ENCODE measurements at regions not wholly inside any gene's neighbourhood (a gene's known extent, or its start where the extent isn't known, plus 50 kb on each side); places are given as distances from the start of the nearest gene placed in this dataset.

- Histone ChIP-seq H3K9ac (ENCODE audit: low read depth in 1 of 2, low read length in 2 of 2) (no peak overlapping the region), H3K9me3 (ENCODE audit: control insufficient read depth in 2 of 2, low read length in 2 of 2) (no peaks in the 10 kb centered on the region), H3K4me3 (ENCODE audit: low read length in 2 of 2) (no peak overlapping the region), H3K27ac (ENCODE audit: low read depth in 2 of 2, low read length in 2 of 2) (no peak overlapping the region), H3K4me1 (ENCODE audit: control insufficient read depth in 2 of 2, insufficient read depth in 2 of 2, low read length in 2 of 2) (no peaks in the 10 kb centered on the region), H3K27me3 (ENCODE audit: control insufficient read depth in 2 of 2, insufficient read depth in 2 of 2, low read length in 2 of 2) (peaks cover 0 to 2% of the 10 kb centered on the region in 2 donors), H3K36me3 (ENCODE audit: control insufficient read depth in 2 of 2, insufficient read depth in 2 of 2, low read length in 2 of 2) (no peaks in the 10 kb centered on the region)
These were observed 137.0 kb upstream of the AJAP1 start for GRCh38 chr1:4517186-4517954.

GRCh38 chr1:4518621-4519020 is 135.8 kb upstream of the AJAP1 start:
- Histone ChIP-seq H3K4me3 (ENCODE audit: low read length in 2 of 2) (no peak overlapping the region), H3K27ac (ENCODE audit: low read depth in 2 of 2, low read length in 2 of 2) (no peak overlapping the region), H3K36me3 (ENCODE audit: control insufficient read depth in 2 of 2, insufficient read depth in 2 of 2, low read length in 2 of 2) (no peaks in the 10 kb centered on the region), H3K9ac (ENCODE audit: low read depth in 1 of 2, low read length in 2 of 2) (no peak overlapping the region), H3K4me1 (ENCODE audit: control insufficient read depth in 2 of 2, insufficient read depth in 2 of 2, low read length in 2 of 2) (no peaks in the 10 kb centered on the region), H3K27me3 (ENCODE audit: control insufficient read depth in 2 of 2, insufficient read depth in 2 of 2, low read length in 2 of 2) (peaks cover 0 to 2% of the 10 kb centered on the region in 2 donors), H3K9me3 (ENCODE audit: control insufficient read depth in 2 of 2, low read length in 2 of 2) (no peaks in the 10 kb centered on the region)

GRCh38 chr1:4519954-4520353 is 134.5 kb upstream of the AJAP1 start:
- no peak overlapping the region for H3K27ac ChIP-seq (ENCODE audit: low read depth in 2 of 2, low read length in 2 of 2)
- H3K36me3 ChIP-seq (ENCODE audit: control insufficient read depth in 2 of 2, insufficient read depth in 2 of 2, low read length in 2 of 2), result no peaks in the 10 kb centered on the region
- H3K4me1 ChIP-seq (ENCODE audit: control insufficient read depth in 2 of 2, insufficient read depth in 2 of 2, low read length in 2 of 2), result no peaks in the 10 kb centered on the region
- no peaks in the 10 kb centered on the region for H3K9me3 ChIP-seq (ENCODE audit: control insufficient read depth in 2 of 2, low read length in 2 of 2)
- H3K4me3 ChIP-seq (ENCODE audit: low read length in 2 of 2), result no peak overlapping the region
- H3K27me3 ChIP-seq (ENCODE audit: control insufficient read depth in 2 of 2, insufficient read depth in 2 of 2, low read length in 2 of 2), result no peaks in the 10 kb centered on the region
- H3K9ac ChIP-seq (ENCODE audit: low read depth in 1 of 2, low read length in 2 of 2), result no peak overlapping the region

GRCh38 chr1:4523551-4523950 is 130.9 kb upstream of the AJAP1 start:
- H3K4me1 ChIP-seq (ENCODE audit: control insufficient read depth in 2 of 2, insufficient read depth in 2 of 2, low read length in 2 of 2), result no peaks in the 10 kb centered on the region
- no peak overlapping the region for H3K27ac ChIP-seq (ENCODE audit: low read depth in 2 of 2, low read length in 2 of 2)
- no peaks in the 10 kb centered on the region for H3K36me3 ChIP-seq (ENCODE audit: control insufficient read depth in 2 of 2, insufficient read depth in 2 of 2, low read length in 2 of 2)
- H3K9me3 ChIP-seq (ENCODE audit: control insufficient read depth in 2 of 2, low read length in 2 of 2), result no peaks in the 10 kb centered on the region
- H3K27me3 ChIP-seq (ENCODE audit: control insufficient read depth in 2 of 2, insufficient read depth in 2 of 2, low read length in 2 of 2), result no peaks in the 10 kb centered on the region
- no peak overlapping the region for H3K4me3 ChIP-seq (ENCODE audit: low read length in 2 of 2)
- no peak overlapping the region for H3K9ac ChIP-seq (ENCODE audit: low read depth in 1 of 2, low read length in 2 of 2)

GRCh38 chr1:4526747-4527146 is 127.7 kb upstream of the AJAP1 start:
- no peaks in the 10 kb centered on the region for H3K4me1 ChIP-seq (ENCODE audit: control insufficient read depth in 2 of 2, insufficient read depth in 2 of 2, low read length in 2 of 2)
- H3K9me3 ChIP-seq (ENCODE audit: control insufficient read depth in 2 of 2, low read length in 2 of 2), result no peaks in the 10 kb centered on the region
- H3K4me3 ChIP-seq (ENCODE audit: low read length in 2 of 2), result no peak overlapping the region
- no peaks in the 10 kb centered on the region for H3K36me3 ChIP-seq (ENCODE audit: control insufficient read depth in 2 of 2, insufficient read depth in 2 of 2, low read length in 2 of 2)
- H3K27me3 ChIP-seq (ENCODE audit: control insufficient read depth in 2 of 2, insufficient read depth in 2 of 2, low read length in 2 of 2), result no peaks in the 10 kb centered on the region
- H3K9ac ChIP-seq (ENCODE audit: low read depth in 1 of 2, low read length in 2 of 2), result no peak overlapping the region
- no peak overlapping the region for H3K27ac ChIP-seq (ENCODE audit: low read depth in 2 of 2, low read length in 2 of 2)

- Histone ChIP-seq H3K4me1 (ENCODE audit: control insufficient read depth in 2 of 2, insufficient read depth in 2 of 2, low read length in 2 of 2) (no peaks in the 10 kb centered on the region), H3K4me3 (ENCODE audit: low read length in 2 of 2) (no peak overlapping the region), H3K9ac (ENCODE audit: low read depth in 1 of 2, low read length in 2 of 2) (no peak overlapping the region), H3K36me3 (ENCODE audit: control insufficient read depth in 2 of 2, insufficient read depth in 2 of 2, low read length in 2 of 2) (no peaks in the 10 kb centered on the region), H3K27ac (ENCODE audit: low read depth in 2 of 2, low read length in 2 of 2) (no peak overlapping the region), H3K9me3 (ENCODE audit: control insufficient read depth in 2 of 2, low read length in 2 of 2) (no peaks in the 10 kb centered on the region), H3K27me3 (ENCODE audit: control insufficient read depth in 2 of 2, insufficient read depth in 2 of 2, low read length in 2 of 2) (no peaks in the 10 kb centered on the region)
These were observed 126.6 kb upstream of the AJAP1 start for GRCh38 chr1:4527819-4528218.

GRCh38 chr1:4528590-4528989 is 125.8 kb upstream of the AJAP1 start:
- no peaks in the 10 kb centered on the region for H3K4me1 ChIP-seq (ENCODE audit: control insufficient read depth in 2 of 2, insufficient read depth in 2 of 2, low read length in 2 of 2)
- H3K9ac ChIP-seq (ENCODE audit: low read depth in 1 of 2, low read length in 2 of 2), result no peak overlapping the region
- H3K27me3 ChIP-seq (ENCODE audit: control insufficient read depth in 2 of 2, insufficient read depth in 2 of 2, low read length in 2 of 2), result no peaks in the 10 kb centered on the region
- H3K9me3 ChIP-seq (ENCODE audit: control insufficient read depth in 2 of 2, low read length in 2 of 2), result no peaks in the 10 kb centered on the region
- H3K4me3 ChIP-seq (ENCODE audit: low read length in 2 of 2), result no peak overlapping the region
- no peak overlapping the region for H3K27ac ChIP-seq (ENCODE audit: low read depth in 2 of 2, low read length in 2 of 2)
- no peaks in the 10 kb centered on the region for H3K36me3 ChIP-seq (ENCODE audit: control insufficient read depth in 2 of 2, insufficient read depth in 2 of 2, low read length in 2 of 2)

GRCh38 chr1:4529446-4530165 is 124.8 kb upstream of the AJAP1 start:
- Histone ChIP-seq H3K36me3 (ENCODE audit: control insufficient read depth in 2 of 2, insufficient read depth in 2 of 2, low read length in 2 of 2) (no peaks in the 10 kb centered on the region), H3K27me3 (ENCODE audit: control insufficient read depth in 2 of 2, insufficient read depth in 2 of 2, low read length in 2 of 2) (no peaks in the 10 kb centered on the region), H3K9ac (ENCODE audit: low read depth in 1 of 2, low read length in 2 of 2) (no peak overlapping the region), H3K9me3 (ENCODE audit: control insufficient read depth in 2 of 2, low read length in 2 of 2) (no peaks in the 10 kb centered on the region), H3K27ac (ENCODE audit: low read depth in 2 of 2, low read length in 2 of 2) (no peak overlapping the region), H3K4me3 (ENCODE audit: low read length in 2 of 2) (no peak overlapping the region), H3K4me1 (ENCODE audit: control insufficient read depth in 2 of 2, insufficient read depth in 2 of 2, low read length in 2 of 2) (no peaks in the 10 kb centered on the region)

GRCh38 chr1:4530166-4530785 is 124.1 kb upstream of the AJAP1 start:
- H3K36me3 ChIP-seq (ENCODE audit: control insufficient read depth in 2 of 2, insufficient read depth in 2 of 2, low read length in 2 of 2), result no peaks in the 10 kb centered on the region
- H3K4me3 ChIP-seq (ENCODE audit: low read length in 2 of 2), result no peak overlapping the region
- H3K27me3 ChIP-seq (ENCODE audit: control insufficient read depth in 2 of 2, insufficient read depth in 2 of 2, low read length in 2 of 2), result no peaks in the 10 kb centered on the region
- no peak overlapping the region for H3K27ac ChIP-seq (ENCODE audit: low read depth in 2 of 2, low read length in 2 of 2)
- H3K9ac ChIP-seq (ENCODE audit: low read depth in 1 of 2, low read length in 2 of 2), result no peak overlapping the region
- H3K4me1 ChIP-seq (ENCODE audit: control insufficient read depth in 2 of 2, insufficient read depth in 2 of 2, low read length in 2 of 2), result no peaks in the 10 kb centered on the region
- no peaks in the 10 kb centered on the region for H3K9me3 ChIP-seq (ENCODE audit: control insufficient read depth in 2 of 2, low read length in 2 of 2)

GRCh38 chr1:4531842-4532241 is 122.6 kb upstream of the AJAP1 start:
- Histone ChIP-seq H3K9ac (ENCODE audit: low read depth in 1 of 2, low read length in 2 of 2) (no peak overlapping the region), H3K27ac (ENCODE audit: low read depth in 2 of 2, low read length in 2 of 2) (no peak overlapping the region), H3K4me1 (ENCODE audit: control insufficient read depth in 2 of 2, insufficient read depth in 2 of 2, low read length in 2 of 2) (no peaks in the 10 kb centered on the region), H3K9me3 (ENCODE audit: control insufficient read depth in 2 of 2, low read length in 2 of 2) (no peaks in the 10 kb centered on the region), H3K27me3 (ENCODE audit: control insufficient read depth in 2 of 2, insufficient read depth in 2 of 2, low read length in 2 of 2) (no peaks in the 10 kb centered on the region), H3K4me3 (ENCODE audit: low read length in 2 of 2) (no peak overlapping the region), H3K36me3 (ENCODE audit: control insufficient read depth in 2 of 2, insufficient read depth in 2 of 2, low read length in 2 of 2) (no peaks in the 10 kb centered on the region)
